ENCODE measurements at regions not wholly inside any gene's neighbourhood (a gene's known extent, or its start where the extent isn't known, plus 50 kb on each side); places are given as distances from the start of the nearest gene placed in this dataset.

- no peaks in the 10 kb centered on the region for H3K4me1 ChIP-seq (ENCODE audit: control insufficient read depth in 2 of 2, insufficient read depth in 2 of 2, low read length in 2 of 2)
- TF ChIP-seq CTCF (IDR thresholded peaks at IDR 0.05), result no peak
- no peak for TF ChIP-seq EZH2 (IDR thresholded peaks at IDR 0.05; ENCODE audit: borderline replicate concordance, insufficient read depth, low read depth, low read length, poor library complexity, severe bottlenecking)
- POLR2A ChIA-PET, result no interaction called here
- H3K4me1 Mint-ChIP-seq, result peaks cover under 1% of the 10 kb centered on the region
- ATAC-seq (ENCODE audit: low read depth) (no peak), DNase-seq (no peak)
- H3K4me3 Mint-ChIP-seq, result no peak overlapping the region
- no peaks in the 10 kb centered on the region for H3K27me3 ChIP-seq (replicated peaks in 1 of 4; ENCODE audit: control extremely low read depth in 1 of 4, control insufficient read depth in 3 of 4, insufficient read depth in 4 of 4, low read length in 3 of 4)
- H3K4me2 ChIP-seq (replicated peaks; ENCODE audit: low read depth, low read length, poor library complexity, severe bottlenecking), result no peak overlapping the region
- H3K9me3 Mint-ChIP-seq (ENCODE audit: insufficient read depth), result no peaks in the 10 kb centered on the region
- no peak overlapping the region for H3K4me3 ChIP-seq (ENCODE audit: control extremely low read depth in 1 of 5, extremely low read depth in 1 of 5, insufficient read depth in 1 of 5, low read depth in 2 of 5, low read length in 4 of 5)
- H4K20me1 ChIP-seq (ENCODE audit: control insufficient read depth, insufficient read depth, low read length, poor library complexity, severe bottlenecking), result no peaks in the 10 kb centered on the region
- intact Hi-C loops (cut with micrococcal nuclease), result no loop called here
- no CpG with 5 or more reads among the region's 1 CpG for WGBS (ENCODE audit: insufficient coverage)
- H3K27ac ChIP-seq (ENCODE audit: low read length in 2 of 2), result no peak overlapping the region
- no peak overlapping the region for H3K9ac ChIP-seq (ENCODE audit: low read length)
- H3K27me3 Mint-ChIP-seq, result peaks cover 9% of the 10 kb centered on the region
- H3K79me2 ChIP-seq (ENCODE audit: control insufficient read depth, insufficient read depth, low read length), result no peaks in the 10 kb centered on the region
- H3K36me3 ChIP-seq (replicated peaks in 1 of 2; ENCODE audit: control extremely low read depth in 1 of 2, control insufficient read depth in 1 of 2, extremely low read depth in 1 of 2, insufficient read depth in 2 of 2, low read length in 1 of 2), result no peaks in the 10 kb centered on the region
- CTCF ChIA-PET, result no interaction called here
- no peak overlapping the region for H2AFZ ChIP-seq (ENCODE audit: insufficient read depth, low read depth, low read length, poor library complexity, severe bottlenecking)
- no peaks in the 10 kb centered on the region for H3K9me3 ChIP-seq (ENCODE audit: control extremely low read depth in 1 of 3, control insufficient read depth in 2 of 3, insufficient read depth in 1 of 3, low read length in 2 of 3)
- no peak overlapping the region for H3K27ac Mint-ChIP-seq
These were observed 169.0 kb downstream of the ETNK1 start for GRCh38 chr12:22794017-22794416.

DNA sequence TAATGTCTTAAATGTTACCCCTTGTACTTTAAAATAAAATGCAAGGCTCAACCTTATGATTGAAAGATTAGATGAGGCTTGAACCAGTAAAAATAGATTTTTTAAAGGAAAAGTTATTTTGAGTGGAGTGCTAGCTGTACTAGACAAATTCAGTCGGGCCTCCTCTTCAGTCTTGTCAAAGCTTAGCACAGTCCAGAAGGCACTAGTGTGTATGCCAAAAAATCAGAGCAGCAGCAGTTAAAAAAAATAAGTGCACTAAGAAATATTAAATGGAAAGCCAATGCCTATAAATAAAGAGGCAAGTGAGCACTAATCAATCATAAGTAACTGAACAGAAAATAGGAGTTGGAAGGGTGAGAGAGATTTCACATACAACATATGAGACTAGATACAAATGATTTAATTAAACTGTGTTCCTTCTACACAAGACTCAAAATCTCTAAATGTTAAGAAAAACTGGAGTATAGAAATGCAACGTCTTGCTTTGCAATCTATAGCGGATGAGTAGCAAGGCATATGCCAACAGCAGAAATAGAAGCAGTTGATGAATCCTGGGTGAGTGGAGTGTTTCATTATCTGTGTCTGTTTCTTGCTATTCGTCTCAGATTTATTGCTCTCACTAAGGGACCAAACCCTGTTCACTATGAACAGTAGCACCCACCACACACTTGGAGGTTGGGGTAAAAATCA is 172.1 kb downstream of the ETNK1 start:
- Mint-ChIP-seq H3K9me3 (ENCODE audit: insufficient read depth) (no peaks in the 10 kb centered on the region), H3K27me3 (peaks cover 8% of the 10 kb centered on the region), H3K4me1 (peaks cover 10% of the 10 kb centered on the region), H3K4me3 (no peak overlapping the region), H3K27ac (no peak overlapping the region)
- Histone ChIP-seq H3K9ac (ENCODE audit: low read length) (no peak overlapping the region), H3K79me2 (ENCODE audit: control insufficient read depth, insufficient read depth, low read length) (no peaks in the 10 kb centered on the region), H3K4me1 (ENCODE audit: control insufficient read depth in 2 of 2, insufficient read depth in 2 of 2, low read length in 2 of 2) (no peaks in the 10 kb centered on the region), H4K20me1 (ENCODE audit: control insufficient read depth, insufficient read depth, low read length, poor library complexity, severe bottlenecking) (no peaks in the 10 kb centered on the region), H3K27ac (ENCODE audit: low read length in 2 of 2) (no peak overlapping the region), H3K27me3 (replicated peaks in 1 of 4; ENCODE audit: control extremely low read depth in 1 of 4, control insufficient read depth in 3 of 4, insufficient read depth in 4 of 4, low read length in 3 of 4) (no peaks in the 10 kb centered on the region), H3K36me3 (replicated peaks in 1 of 2; ENCODE audit: control extremely low read depth in 1 of 2, control insufficient read depth in 1 of 2, extremely low read depth in 1 of 2, insufficient read depth in 2 of 2, low read length in 1 of 2) (no peaks in the 10 kb centered on the region), H3K9me3 (ENCODE audit: control extremely low read depth in 1 of 3, control insufficient read depth in 2 of 3, insufficient read depth in 1 of 3, low read length in 2 of 3) (no peaks in the 10 kb centered on the region), H2AFZ (ENCODE audit: insufficient read depth, low read depth, low read length, poor library complexity, severe bottlenecking) (no peak overlapping the region), H3K4me3 (ENCODE audit: control extremely low read depth in 1 of 5, extremely low read depth in 1 of 5, insufficient read depth in 1 of 5, low read depth in 2 of 5, low read length in 4 of 5) (no peak overlapping the region), H3K4me2 (replicated peaks; ENCODE audit: low read depth, low read length, poor library complexity, severe bottlenecking) (no peak overlapping the region)
- TF ChIP-seq CTCF (IDR thresholded peaks at IDR 0.05) (no peak), EZH2 (IDR thresholded peaks at IDR 0.05; ENCODE audit: borderline replicate concordance, insufficient read depth, low read depth, low read length, poor library complexity, severe bottlenecking) (no peak)
- POLR2A ChIA-PET, result no interaction called here
- intact Hi-C loops (cut with micrococcal nuclease), result no loop called here
- no peak for DNase-seq
- WGBS (ENCODE audit: insufficient coverage), result 100% methylated on average over 1 of the region's 4 CpGs
- ATAC-seq (ENCODE audit: low read depth), result no peak
- CTCF ChIA-PET, result no interaction called here

Data from B cell (primary cell).